Peyer's patch (tissue), 4 donors: ENCODE measurements at regions not wholly inside any gene's neighbourhood (a gene's known extent, or its start where the extent isn't known, plus 50 kb on each side); places are given as distances from the start of the nearest gene placed in this dataset.

ENCODE experiments used
- POLR2A ChIP-seq, 2 donors: fragments of 450-650 bp; IDR thresholded peaks; one replicate each; pipeline ENCODE4 v1.5.1; 2017; ENCODE audit warnings: antibody characterized with exemption in 2 of 2, mild to moderate bottlenecking in 2 of 2, moderate library complexity in 2 of 2
- TF ChIP-seq, protein P1 (sequence below), 6 experiments: fragments of 450-650 bp in 4 of 6; fragments of 200-600 bp in 2 of 6; sonication (generic) in 1 of 6; IDR thresholded peaks; one replicate each; pipeline ENCODE4 v1.5.1; 2017 to 2019; ENCODE audit warnings: antibody characterized with exemption in 6 of 6, mild to moderate bottlenecking in 3 of 6, moderate library complexity in 1 of 6

GRCh38 chr2:182615036-182615435 is 101.0 kb upstream of the DNAJC10 start:
- TF ChIP-seq, protein P1, sequence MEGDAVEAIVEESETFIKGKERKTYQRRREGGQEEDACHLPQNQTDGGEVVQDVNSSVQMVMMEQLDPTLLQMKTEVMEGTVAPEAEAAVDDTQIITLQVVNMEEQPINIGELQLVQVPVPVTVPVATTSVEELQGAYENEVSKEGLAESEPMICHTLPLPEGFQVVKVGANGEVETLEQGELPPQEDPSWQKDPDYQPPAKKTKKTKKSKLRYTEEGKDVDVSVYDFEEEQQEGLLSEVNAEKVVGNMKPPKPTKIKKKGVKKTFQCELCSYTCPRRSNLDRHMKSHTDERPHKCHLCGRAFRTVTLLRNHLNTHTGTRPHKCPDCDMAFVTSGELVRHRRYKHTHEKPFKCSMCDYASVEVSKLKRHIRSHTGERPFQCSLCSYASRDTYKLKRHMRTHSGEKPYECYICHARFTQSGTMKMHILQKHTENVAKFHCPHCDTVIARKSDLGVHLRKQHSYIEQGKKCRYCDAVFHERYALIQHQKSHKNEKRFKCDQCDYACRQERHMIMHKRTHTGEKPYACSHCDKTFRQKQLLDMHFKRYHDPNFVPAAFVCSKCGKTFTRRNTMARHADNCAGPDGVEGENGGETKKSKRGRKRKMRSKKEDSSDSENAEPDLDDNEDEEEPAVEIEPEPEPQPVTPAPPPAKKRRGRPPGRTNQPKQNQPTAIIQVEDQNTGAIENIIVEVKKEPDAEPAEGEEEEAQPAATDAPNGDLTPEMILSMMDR (IDR thresholded peaks at IDR 0.05): no peak
- TF ChIP-seq POLR2A (IDR thresholded peaks at IDR 0.05): no peak
